Rectal smooth muscle tissue (tissue), 1 donor: ENCODE measurements at regions not wholly inside any gene's neighbourhood (a gene's known extent, or its start where the extent isn't known, plus 50 kb on each side); places are given as distances from the start of the nearest gene placed in this dataset.

Experiments used
- H3K27ac ChIP-seq: one replicate; pipeline ENCODE4 v1.7.0; 2013; ENCODE audit warnings: low read depth, low read length, inconsistent platforms
- H3K27me3 ChIP-seq: one replicate; pipeline ENCODE4 v1.7.0; 2013; ENCODE audit warnings: low read length; ENCODE audit not compliant: control insufficient read depth, insufficient read depth
- H3K36me3 ChIP-seq: one replicate; pipeline ENCODE4 v1.7.0; 2013; ENCODE audit warnings: low read length; ENCODE audit not compliant: control insufficient read depth, insufficient read depth
- H3K4me1 ChIP-seq: one replicate; pipeline ENCODE4 v1.7.0; 2013; ENCODE audit warnings: low read length; ENCODE audit not compliant: control insufficient read depth, insufficient read depth
- H3K4me3 ChIP-seq: one replicate; pipeline ENCODE4 v1.7.0; 2013; ENCODE audit warnings: low read length
- H3K9ac ChIP-seq: one replicate; pipeline ENCODE4 v1.7.0; 2013; ENCODE audit warnings: low read length

DNA sequence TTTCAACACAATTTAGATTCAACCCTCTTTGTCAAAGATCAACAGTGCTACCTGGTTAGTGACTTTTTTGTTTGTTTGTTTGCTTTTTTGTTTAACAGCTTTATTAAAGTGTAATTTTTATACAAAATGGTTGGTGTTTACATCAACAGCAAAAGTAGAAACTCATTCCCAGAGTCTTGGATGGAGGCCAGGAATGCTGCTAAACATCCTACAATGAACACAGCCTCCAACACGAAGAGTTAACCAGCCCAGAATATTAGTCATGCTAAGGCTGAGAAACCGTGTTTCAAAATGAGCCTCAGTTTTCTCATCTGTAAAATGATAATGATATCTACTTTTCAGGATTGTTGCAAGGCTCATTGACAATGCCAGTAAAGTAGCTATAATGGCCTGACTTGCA is 211.0 kb upstream of the MAF start:
- no peaks in the 10 kb centered on the region for H3K36me3 ChIP-seq
- no peak overlapping the region for H3K4me3 ChIP-seq
- no peaks in the 10 kb centered on the region for H3K27me3 ChIP-seq
- H3K27ac ChIP-seq, result no peak overlapping the region
- no peak overlapping the region for H3K9ac ChIP-seq
- H3K4me1 ChIP-seq, result no peaks in the 10 kb centered on the region

DNA sequence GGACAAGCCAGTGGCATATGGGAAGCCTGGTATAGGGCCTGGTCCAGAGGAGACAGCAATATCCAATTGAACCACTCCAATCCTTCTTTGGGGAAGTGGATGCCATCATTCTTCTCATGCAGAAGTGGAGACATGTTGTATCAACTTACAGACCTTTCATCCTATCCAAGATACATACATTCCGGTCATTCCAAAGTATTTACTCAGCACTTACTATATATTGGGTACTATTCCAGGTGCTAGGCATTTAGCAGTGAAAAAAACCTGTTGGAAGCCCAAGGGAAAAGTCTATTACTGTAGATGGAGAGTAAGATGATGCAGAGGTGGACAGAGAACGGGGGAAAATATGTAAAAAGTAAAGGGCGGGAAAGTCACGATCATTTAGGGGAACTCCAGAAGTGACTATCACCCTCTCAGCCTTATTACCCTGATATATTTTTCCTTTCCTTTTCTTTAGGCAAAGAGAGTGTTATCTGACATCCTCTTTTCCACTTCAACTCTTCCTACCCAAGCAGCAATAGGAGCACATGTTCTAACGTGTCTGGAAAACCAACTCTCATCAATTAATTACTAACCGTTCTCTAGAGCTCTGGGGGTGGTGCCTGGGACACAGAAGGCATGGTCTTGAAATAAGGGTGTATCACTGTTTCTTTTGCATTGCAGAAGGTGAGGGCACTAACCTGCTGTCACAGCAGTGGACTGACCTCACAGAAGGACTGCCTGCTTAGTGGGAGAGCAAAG is 210.1 kb upstream of the MAF start:
- no peak overlapping the region for H3K4me3 ChIP-seq
- no peak overlapping the region for H3K27ac ChIP-seq
- H3K9ac ChIP-seq, result no peak overlapping the region
- no peaks in the 10 kb centered on the region for H3K27me3 ChIP-seq
- no peaks in the 10 kb centered on the region for H3K36me3 ChIP-seq
- H3K4me1 ChIP-seq, result no peaks in the 10 kb centered on the region

DNA sequence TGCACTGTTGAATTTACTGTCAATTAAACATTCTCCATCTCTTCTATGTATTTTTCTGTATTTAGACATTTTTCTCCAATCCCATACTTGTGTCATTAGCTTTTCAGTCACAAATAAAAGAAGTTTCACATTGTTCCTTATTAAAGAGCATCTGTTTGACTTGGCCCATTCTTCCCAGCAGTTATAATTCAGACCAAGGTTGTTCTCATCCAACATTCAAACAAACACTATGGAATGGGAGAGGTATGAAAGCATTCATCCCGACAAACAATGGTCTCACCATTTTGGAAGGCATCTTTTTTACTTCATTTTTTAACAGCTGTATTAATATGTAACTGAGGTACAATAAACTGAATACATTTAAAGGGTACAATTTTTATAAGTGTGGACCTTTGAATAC is 208.8 kb upstream of the MAF start:
- no peaks in the 10 kb centered on the region for H3K27me3 ChIP-seq
- no peak overlapping the region for H3K27ac ChIP-seq

DNA sequence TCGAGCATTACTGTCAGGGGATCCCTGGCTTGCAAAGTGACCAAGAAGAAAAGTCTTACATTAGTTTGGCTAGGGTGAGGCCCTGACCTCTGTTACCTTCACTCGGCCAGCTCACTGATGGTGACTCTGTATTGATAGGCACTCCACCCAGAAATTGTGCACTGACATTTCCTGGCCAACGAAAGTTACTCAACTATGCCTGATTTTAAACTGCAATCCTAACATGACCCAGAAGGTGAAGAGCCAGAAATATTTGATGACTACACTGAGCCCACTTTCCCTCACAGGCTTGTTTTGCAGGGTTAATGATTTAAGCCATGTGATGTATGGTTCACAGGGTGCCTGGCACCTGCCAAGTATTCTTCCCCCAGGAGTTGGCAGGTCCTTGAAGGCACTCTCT is 208.2 kb upstream of the MAF start:
- H3K4me3 ChIP-seq, result no peak overlapping the region
- no peak overlapping the region for H3K9ac ChIP-seq
- H3K36me3 ChIP-seq, result no peaks in the 10 kb centered on the region
- H3K27ac ChIP-seq, result no peak overlapping the region
- no peaks in the 10 kb centered on the region for H3K4me1 ChIP-seq
- H3K27me3 ChIP-seq, result no peaks in the 10 kb centered on the region

More for the DNA sequence above, 208.8 kb upstream of the MAF start:
- Histone ChIP-seq H3K36me3 (no peaks in the 10 kb centered on the region), H3K4me1 (no peaks in the 10 kb centered on the region), H3K9ac (no peak overlapping the region), H3K4me3 (no peak overlapping the region)

DNA sequence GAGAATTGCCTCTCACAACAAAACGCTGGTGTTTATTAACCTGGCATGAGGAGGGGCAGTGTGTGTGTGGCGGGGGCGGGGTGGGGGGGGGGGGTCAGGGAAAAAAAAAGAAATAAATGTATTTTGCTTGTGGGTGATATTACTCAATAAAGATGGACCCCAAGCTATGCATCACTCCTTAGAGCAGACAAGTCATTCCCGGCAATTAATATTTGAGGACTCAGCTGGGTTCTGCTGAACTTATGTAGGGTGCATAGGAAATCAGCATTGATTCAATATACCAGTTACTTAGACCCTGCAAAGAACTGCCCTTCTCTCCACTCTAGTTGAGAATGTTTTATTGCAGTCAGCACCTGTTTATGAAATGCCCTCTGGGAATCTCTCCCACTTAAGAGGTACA is 206.2 kb upstream of the MAF start:
- Histone ChIP-seq H3K4me1 (no peaks in the 10 kb centered on the region), H3K9ac (no peak overlapping the region), H3K36me3 (no peaks in the 10 kb centered on the region), H3K27me3 (no peaks in the 10 kb centered on the region), H3K27ac (no peak overlapping the region), H3K4me3 (no peak overlapping the region)

DNA sequence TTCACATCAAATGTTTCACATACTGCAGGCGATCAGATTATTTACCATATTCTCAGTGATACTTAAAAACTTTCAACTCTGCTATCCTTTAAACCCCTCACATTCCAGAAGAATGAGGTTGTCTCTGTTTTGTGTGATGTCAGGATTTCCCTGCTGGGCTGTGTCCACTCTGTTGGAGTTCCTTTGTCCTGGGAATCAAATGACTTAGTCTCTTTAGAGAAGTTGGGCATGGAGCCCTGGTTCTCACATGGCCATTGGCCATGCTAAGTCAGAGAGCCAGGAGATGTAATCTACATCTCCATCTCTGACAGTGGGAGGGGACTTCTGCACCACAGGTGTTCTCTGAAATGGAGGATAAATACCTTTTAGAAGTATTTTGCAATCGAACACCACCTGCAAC is 205.1 kb upstream of the MAF start:
- H3K36me3 ChIP-seq, result no peaks in the 10 kb centered on the region
- H3K9ac ChIP-seq, result no peak overlapping the region
- no peaks in the 10 kb centered on the region for H3K4me1 ChIP-seq
- no peak overlapping the region for H3K27ac ChIP-seq
- no peak overlapping the region for H3K4me3 ChIP-seq
- H3K27me3 ChIP-seq, result no peaks in the 10 kb centered on the region

DNA sequence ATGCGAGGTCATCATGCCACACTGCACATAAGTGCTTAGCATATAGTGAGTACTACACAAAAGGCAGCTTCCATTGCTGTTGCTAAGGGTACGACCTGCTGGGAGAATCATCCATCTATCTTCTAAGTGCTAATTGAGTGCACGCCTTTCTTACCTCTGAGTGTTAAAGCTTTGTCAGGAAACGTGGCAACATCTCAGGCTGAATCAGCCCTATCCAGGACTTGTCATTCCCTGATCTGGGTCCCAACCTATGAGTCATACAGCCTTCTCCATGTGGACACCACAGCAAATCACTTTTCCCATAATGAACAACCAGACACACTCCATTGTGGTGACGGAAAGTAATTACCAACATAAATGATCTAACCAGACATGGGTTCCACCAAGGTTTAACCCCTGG is 201.1 kb upstream of the MAF start:
- Histone ChIP-seq H3K27ac (no peak overlapping the region), H3K4me3 (no peak overlapping the region), H3K36me3 (no peaks in the 10 kb centered on the region), H3K9ac (no peak overlapping the region), H3K27me3 (no peaks in the 10 kb centered on the region), H3K4me1 (no peaks in the 10 kb centered on the region)

DNA sequence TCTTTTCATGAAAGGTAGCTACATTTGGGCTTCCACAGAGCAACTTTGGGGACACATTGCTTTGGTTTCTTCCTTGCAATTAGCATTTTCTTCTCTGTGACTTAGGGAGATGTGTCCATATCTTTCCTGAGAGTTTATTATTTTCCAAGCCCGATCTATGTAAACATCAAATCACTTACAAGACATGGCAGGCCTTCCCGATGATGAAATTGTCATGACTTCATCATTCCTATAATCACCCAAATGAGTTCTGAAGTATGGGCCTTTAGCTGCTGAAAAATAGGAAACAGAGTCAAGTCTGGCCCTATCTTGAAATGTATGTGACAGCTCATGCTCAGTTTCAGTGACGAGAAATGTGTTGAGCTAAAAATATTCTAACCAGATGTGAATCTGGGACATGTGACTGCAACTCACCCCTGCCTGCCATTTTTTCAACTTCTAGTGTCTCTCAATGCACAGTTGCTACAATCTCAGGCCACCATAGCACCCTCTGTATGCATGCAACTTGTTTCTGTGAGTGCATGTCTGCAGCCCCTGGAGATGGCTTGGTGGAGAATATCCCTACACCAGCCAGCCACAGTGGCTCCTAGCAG is 199.6 kb upstream of the MAF start:
- no peaks in the 10 kb centered on the region for H3K27me3 ChIP-seq
- no peaks in the 10 kb centered on the region for H3K4me1 ChIP-seq
- no peak overlapping the region for H3K4me3 ChIP-seq
- no peak overlapping the region for H3K9ac ChIP-seq
- H3K27ac ChIP-seq, result no peak overlapping the region
- H3K36me3 ChIP-seq, result no peaks in the 10 kb centered on the region

DNA sequence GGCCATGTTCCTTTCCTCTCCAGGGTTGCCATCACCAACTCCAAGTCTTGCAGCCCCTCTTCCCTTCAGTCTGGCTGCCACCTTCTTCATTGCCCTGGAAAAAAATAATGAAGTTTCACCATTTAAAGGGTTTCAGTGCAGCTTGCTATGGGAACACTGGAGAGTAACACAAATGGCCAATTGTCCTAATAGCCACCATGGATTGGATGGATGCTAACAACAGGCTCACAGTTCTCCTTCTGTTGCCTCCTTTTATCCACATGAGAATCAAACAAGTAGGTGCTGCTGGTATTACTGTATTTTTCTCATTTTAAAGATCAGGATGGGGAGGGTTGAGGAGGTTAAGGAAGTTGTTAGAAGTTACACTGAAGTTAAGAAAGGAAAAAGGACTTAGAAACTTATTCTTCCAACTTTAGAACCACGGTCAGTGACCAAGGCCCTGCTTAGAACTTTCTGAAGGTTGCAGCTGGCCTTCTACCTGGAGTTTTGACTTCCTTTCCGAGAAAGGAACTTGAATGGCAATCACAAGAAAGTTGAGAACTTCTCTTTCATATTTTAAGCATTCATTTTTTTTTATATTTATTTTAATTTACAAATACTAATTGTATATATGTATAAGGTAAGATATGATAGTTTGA is 198.0 kb upstream of the MAF start:
- Histone ChIP-seq H3K9ac (no peak overlapping the region), H3K4me3 (no peak overlapping the region), H3K36me3 (no peaks in the 10 kb centered on the region), H3K27me3 (no peaks in the 10 kb centered on the region), H3K27ac (no peak overlapping the region), H3K4me1 (no peaks in the 10 kb centered on the region)

DNA sequence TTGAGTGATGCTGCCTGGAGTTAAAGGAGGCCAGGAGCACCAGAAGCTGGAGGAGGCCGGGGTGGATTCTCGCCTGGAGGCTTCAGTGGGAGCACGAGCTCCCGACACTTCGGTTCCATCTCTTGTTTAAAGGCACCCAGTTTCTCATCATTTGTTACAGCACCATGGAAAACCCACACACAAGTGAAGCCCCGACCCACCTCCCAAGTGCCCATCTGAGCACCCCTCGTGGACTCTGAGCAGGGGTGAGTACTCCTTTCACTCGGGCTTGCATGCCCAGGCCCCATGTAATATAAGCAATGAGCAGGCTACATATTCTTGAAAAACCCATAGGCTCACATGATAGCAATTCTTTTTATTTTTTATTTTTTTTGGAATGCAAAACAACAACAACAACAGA is 196.9 kb upstream of the MAF start:
- Histone ChIP-seq H3K27me3 (no peaks in the 10 kb centered on the region), H3K4me1 (no peaks in the 10 kb centered on the region), H3K36me3 (no peaks in the 10 kb centered on the region), H3K4me3 (no peak overlapping the region), H3K9ac (no peak overlapping the region), H3K27ac (no peak overlapping the region)

DNA sequence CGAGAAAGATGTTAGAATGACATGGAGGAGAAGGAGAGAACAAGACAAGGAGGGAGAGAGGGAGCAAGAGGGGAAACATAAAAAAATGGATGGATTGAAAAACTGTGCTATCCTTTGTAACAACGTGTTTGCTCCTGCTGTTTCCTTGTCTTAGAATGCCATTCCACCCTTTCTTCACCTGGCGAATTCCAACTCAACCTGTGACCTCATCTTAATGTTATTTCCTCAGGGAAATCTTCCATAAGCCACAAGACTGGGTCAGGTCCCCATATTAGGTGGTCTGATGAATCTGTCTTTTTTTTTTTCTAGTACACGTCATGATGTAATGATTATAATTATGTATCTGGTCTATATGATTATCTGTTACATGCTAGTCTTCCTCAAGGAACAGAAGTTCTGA is 195.0 kb upstream of the MAF start:
- H3K36me3 ChIP-seq, result no peaks in the 10 kb centered on the region
- no peak overlapping the region for H3K9ac ChIP-seq
- H3K27ac ChIP-seq, result no peak overlapping the region
- no peaks in the 10 kb centered on the region for H3K27me3 ChIP-seq
- no peak overlapping the region for H3K4me3 ChIP-seq
- no peaks in the 10 kb centered on the region for H3K4me1 ChIP-seq

DNA sequence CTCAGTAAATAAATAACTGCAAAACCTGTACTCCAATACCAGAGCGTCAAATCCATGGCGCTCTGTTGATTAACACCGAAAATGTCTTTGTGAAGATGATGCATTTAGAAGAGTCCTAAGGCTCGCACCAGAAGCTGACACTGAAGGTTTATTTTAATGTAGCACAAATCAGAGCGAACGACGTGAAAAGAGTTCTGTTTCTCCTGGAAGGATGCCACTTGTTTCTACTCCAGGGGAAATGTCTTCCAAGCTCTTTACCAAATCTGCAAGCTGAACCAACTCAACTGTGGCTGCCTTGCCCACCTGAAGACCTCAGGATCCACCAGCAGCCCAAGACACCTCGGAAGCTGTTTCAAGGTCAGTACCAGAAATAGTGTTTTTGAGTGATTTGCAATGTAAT is 194.4 kb upstream of the MAF start:
- H3K9ac ChIP-seq, result no peak overlapping the region
- no peaks in the 10 kb centered on the region for H3K36me3 ChIP-seq
- H3K27ac ChIP-seq, result no peak overlapping the region
- H3K4me1 ChIP-seq, result no peaks in the 10 kb centered on the region
- H3K4me3 ChIP-seq, result no peak overlapping the region
- H3K27me3 ChIP-seq, result no peaks in the 10 kb centered on the region
